NCI-H345 treated with DMSO at 0.1 percent for 48 hours (cell line): ENCODE measurements at regions not wholly inside any gene's neighbourhood (a gene's known extent, or its start where the extent isn't known, plus 50 kb on each side); places are given as distances from the start of the nearest gene placed in this dataset.
A peak's percentile ranks its signal among the peaks of the same experiment; 100 is the strongest.
"Not testable (repeated sequence)": the region's sequence is repeated elsewhere in the genome, so short reads cannot be mapped to it uniquely, and the experiment has no call there.

Source experiments
- DNase-seq: peaks from one replicate; lab custom pipeline; 2025; ENCODE audit not compliant: unreplicated experiment; lab: John Stamatoyannopoulos, UW

DNA sequence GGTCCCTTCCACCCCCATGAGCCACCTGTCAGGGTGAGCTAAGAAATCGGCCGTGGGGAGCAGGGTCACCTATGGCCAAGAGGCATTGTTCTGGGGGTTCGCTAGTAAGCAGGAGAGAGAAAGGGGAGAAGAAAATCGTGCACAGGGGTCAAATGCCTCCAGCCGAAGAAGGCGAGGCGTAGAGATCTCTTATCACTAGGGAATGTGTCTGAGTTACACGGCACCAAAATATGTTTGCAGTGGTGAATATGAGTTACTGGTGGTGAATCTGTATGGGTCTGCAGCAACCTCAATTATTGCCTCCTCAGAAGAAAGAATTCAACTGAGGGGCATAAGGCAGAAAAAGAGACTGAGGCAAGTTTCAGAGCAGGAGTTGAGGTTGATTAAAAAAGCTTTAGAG, 54.2 kb upstream of the RABGAP1L start:
- no peak for DNase-seq

- no peak for DNase-seq
These were observed 55.6 kb upstream of the RABGAP1L start for GRCh38 chr1:174103766-174104165.

DNA sequence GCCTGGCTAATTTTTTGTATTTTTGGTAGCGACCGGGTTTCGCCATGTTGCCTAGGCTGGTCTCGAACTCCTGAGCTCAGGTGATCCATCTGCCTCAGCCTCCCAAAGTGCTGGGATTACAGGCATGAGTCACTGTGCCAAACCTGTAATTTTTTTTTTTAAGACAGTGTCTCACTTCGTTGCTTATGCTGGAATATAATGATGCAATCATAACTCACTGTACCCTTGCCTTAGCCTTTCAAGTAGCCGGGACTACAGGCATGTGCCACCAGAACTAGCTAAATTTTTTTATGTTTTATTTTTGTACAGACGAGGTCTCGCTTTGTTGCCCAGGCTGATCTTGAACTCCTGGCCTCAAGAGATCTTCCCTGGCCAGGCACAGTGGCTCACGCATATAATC, 57.3 kb upstream of the RABGAP1L start:
- DNase-seq, result not testable (repeated sequence)

DNA sequence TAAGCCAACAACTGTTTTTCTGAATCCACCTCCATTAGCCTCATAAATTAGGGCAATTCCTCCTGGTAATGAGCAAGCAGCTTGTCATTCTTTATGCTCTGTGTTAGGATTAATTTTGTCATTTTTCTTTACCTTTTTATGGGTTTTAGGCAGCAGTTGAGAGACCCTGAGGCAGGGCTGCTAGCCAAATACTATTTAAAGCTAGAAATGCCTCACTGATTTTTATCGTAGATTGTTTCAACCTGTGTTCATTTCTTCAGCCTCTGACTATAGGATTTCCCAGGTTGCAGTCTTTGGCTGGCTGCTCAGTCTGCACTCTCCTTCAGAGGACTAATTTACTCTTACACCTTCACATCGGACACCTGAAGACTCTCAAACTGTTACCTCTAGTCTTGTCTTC, 61.9 kb upstream of the RABGAP1L start:
- DNase-seq, result no peak

GRCh38 chr1:174093789-174094188, 65.5 kb upstream of the RABGAP1L start:
- DNase-seq, result not testable (repeated sequence)

DNA sequence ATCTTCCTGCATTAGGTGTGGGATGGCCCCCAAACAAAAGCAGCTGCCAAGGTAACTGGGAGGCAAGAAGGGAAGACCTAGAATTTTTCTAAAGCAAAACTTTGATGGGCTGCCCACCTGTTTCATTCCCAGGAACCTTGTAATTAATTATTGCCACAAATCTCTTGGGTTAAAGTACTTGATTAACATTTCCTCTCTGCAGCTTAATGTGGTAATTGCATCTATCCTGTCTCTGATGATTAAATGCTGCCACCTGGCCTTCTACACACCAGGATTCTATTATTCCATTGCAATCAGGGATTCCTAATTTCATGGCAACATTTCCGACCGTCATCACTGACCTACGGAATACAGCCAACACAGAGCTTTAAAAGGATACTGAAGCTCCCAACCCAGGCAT, 68.3 kb upstream of the RC3H1 start:
- DNase-seq, result no peak

DNA sequence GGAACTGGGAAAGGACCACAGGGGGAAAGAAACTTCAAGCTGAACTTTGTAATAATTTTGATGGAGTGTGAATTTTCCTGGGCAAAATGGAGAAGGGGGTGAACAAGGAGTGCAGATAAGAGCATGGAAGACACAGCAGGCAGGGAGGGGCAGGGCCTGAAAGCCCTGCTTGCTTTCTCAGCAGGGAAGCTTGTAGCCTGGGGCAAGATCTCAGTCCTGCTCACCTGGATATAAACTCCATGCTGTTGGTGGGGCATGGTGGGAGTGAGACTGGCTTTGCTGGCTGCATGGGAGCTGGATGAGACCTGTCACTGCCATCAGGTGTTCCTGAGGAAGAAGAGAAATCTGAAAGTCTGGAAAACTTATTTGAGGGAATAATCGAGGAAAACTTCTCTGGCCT, 58.7 kb upstream of the RC3H1 start:
- DNase-seq, result peak; percentile 27

DNA sequence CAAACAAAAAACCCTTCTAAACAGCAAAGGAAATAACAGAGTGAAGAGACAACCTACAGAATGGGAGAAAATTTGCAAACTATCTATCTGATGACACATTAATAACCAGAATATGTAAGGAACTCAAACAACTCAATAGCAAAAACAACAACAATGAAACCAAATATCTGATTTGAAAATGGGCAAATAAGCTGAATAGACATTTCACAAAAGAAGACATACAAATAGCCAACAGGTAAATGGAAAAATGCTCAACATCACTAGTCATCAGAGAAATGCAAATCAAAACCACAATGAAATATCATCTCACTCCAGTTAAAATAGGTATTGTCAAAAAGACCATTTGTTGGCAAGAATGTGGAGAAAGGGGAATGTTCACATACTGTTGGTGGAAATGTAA, 57.6 kb upstream of the RC3H1 start:
- DNase-seq, result no peak

- DNase-seq, result not testable (repeated sequence)
These were observed 56.8 kb upstream of the RC3H1 start for GRCh38 chr1:174078916-174079315.

- no peak for DNase-seq
These were observed 55.8 kb upstream of the RC3H1 start for GRCh38 chr1:174077749-174078490.

DNA sequence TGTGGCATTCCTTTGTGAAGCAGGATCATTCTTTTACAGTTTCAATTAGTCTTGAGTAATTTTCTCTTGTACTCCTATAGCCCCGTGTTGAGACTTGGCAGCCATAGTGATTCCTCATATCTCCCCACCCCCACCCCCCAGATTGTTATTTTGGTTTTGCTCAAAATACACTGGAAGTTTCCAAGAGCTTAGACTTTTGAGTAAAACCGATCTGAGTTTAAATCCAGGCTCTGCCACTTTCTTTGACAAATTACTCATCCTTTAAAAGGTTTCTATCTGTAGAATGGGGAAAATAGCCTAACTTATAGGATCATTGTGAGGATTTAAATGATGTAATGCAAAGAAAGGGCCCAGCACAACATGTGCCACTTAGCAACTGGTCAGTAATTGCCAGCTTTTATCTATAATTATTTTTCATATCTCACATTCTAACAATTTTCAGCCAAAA, 53.1 kb upstream of the RC3H1 start:
- no peak for DNase-seq

- no peak for DNase-seq
These were observed 52.6 kb upstream of the RC3H1 start for GRCh38 chr1:174074757-174075156.

DNA sequence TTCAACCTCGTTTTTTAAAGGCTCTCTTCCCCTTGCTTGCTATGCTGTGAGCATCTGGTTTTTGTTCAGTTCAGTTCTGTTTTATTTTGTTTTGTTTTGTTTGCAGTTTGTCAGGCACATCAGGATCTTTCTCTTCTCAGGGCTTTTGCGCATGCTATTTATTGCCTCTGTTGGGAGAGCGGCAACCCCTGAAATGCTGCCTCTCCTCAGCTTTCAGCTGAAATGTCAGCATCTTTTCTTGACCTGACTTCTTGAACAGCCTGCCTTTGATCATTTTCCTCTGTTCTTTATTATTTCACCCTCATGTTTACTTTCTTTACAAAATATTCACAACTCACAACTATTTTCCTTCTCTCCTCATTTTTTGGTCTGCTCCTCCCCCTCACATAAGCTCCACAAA, 50.4 kb upstream of the RC3H1 start:
- DNase-seq, result no peak
